Uterus (tissue), 2 donors: ENCODE measurements at regions not wholly inside any gene's neighbourhood (a gene's known extent, or its start where the extent isn't known, plus 50 kb on each side); places are given as distances from the start of the nearest gene placed in this dataset.

ENCODE experiments used
- POLR2A ChIP-seq, 2 donors: fragments of 450-650 bp; IDR thresholded peaks; one replicate each; pipeline ENCODE4 v1.6.1; 2016; ENCODE audit warnings: antibody characterized with exemption in 2 of 2, mild to moderate bottlenecking in 1 of 2, moderate library complexity in 1 of 2
- TF ChIP-seq, protein P1 (sequence below), 4 experiments: fragments of 200-600 bp in 2 of 4; fragments of 450-650 bp in 2 of 4; sonication (generic) in 2 of 4; IDR thresholded peaks; one replicate each; pipeline ENCODE4 v1.5.1; 2016 to 2019; ENCODE audit warnings: antibody characterized with exemption in 4 of 4, mild to moderate bottlenecking in 2 of 4, moderate library complexity in 1 of 4

DNA sequence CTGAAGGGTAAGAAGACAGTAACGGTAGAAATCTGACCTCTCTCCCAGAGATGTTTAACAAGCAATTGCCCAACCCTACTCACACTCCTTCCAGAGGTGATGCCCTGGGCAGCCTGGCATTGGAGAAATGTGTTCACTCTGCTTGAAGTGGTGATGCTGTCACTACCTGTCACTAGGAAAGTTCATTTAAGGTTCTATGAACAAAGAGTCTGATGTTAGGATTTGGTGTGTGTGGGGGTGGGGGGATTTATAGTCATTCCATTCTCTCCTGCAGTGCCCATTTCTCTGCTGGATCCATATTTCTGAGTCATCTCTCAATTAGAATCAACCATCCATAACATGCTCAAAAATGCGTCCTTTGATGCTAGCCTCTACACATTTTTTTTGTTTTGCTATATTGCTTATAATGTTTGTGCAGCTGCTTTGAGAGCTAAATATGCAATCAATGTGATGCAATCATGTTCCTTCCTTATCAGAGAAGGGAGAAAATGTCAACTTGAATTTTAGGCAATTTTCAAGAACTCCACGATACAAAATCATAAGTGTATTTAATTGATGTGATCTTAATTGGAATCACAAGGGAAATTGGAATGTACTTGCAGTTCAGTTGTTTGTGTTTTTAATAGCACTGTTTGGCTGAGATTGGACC is 173.9 kb downstream of the DUSP10 start:
- no peak for TF ChIP-seq POLR2A (IDR thresholded peaks at IDR 0.05)
- TF ChIP-seq, protein P1, sequence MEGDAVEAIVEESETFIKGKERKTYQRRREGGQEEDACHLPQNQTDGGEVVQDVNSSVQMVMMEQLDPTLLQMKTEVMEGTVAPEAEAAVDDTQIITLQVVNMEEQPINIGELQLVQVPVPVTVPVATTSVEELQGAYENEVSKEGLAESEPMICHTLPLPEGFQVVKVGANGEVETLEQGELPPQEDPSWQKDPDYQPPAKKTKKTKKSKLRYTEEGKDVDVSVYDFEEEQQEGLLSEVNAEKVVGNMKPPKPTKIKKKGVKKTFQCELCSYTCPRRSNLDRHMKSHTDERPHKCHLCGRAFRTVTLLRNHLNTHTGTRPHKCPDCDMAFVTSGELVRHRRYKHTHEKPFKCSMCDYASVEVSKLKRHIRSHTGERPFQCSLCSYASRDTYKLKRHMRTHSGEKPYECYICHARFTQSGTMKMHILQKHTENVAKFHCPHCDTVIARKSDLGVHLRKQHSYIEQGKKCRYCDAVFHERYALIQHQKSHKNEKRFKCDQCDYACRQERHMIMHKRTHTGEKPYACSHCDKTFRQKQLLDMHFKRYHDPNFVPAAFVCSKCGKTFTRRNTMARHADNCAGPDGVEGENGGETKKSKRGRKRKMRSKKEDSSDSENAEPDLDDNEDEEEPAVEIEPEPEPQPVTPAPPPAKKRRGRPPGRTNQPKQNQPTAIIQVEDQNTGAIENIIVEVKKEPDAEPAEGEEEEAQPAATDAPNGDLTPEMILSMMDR (IDR thresholded peaks at IDR 0.05) = no peak
